GM18858 (cell line): ENCODE measurements at regions not wholly inside any gene's neighbourhood (a gene's known extent, or its start where the extent isn't known, plus 50 kb on each side); places are given as distances from the start of the nearest gene placed in this dataset.

Experiments used
- ATAC-seq: cut with Tn5 transposase; IDR thresholded peaks from one replicate; pipeline ENCODE4 v1.9.1; 2021; ENCODE audit not compliant: unreplicated experiment

GRCh38 chr10:58140691-58141347 lies 126.9 kb downstream of the IPMK start:
- ATAC-seq, result no peak

- ATAC-seq, result no peak
These were observed 127.6 kb downstream of the IPMK start for GRCh38 chr10:58140054-58140453.

DNA sequence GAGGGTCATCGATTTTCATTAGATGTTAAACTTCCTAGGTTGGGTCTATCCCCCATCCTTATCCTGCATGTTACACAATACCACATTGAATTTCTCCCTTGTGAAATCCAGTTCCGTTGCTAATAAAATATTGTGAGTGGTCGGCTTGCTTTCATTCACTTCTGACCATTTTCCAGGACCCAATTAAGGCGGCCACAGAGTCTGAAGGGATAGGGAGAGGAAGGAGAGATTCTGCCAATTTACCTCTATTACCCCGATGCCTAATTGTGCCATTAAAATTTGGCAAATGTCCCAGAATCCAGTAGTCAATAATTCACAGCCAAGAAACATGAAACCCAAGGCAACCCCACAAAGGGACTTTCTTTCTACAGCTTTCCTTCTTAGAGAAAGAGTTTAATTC lies 129.9 kb downstream of the IPMK start:
- ATAC-seq, result no peak

DNA sequence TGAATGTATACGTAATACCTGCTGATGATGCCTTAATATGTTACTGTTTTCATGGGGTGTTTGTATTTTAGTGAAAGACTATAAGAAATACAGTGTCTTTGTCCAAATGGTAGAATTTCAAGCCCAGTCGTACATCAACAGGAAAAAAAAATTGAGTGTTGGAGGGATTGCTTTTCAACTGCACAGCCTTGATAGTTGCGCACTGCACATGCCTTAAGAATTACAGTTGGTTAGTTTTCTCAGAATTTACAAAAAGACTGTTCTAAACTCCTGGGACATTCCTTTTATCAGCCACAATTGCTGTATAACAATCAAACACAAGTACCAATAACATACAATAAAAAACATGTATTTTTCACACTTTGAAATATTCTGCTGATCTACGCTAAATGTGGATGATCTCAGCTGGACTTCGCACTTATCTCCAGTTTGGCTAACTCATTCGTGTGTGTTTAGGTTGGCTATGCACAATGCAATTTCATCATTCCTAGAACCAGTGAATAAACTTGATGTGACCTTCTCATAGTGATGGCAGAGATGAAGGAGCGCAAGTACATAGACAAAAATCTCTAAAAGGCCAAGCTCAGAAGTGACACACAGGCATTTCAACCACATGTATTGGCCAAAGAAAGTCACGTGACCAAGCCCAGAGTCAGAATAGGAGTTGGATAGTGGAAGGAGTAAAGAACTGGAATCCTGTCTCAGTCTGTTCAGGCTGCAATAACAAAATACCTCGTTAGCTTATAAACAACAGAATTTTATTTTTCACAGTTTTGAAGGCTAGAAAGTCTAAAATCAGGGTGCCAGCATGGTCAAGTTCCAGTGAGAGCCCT lies 152.3 kb downstream of the IPMK start:
- no peak for ATAC-seq

GRCh38 chr10:58109731-58110130 lies 158.0 kb downstream of the IPMK start:
- no peak for ATAC-seq

GRCh38 chr10:58107506-58107905 lies 160.2 kb downstream of the IPMK start:
- ATAC-seq, result no peak

DNA sequence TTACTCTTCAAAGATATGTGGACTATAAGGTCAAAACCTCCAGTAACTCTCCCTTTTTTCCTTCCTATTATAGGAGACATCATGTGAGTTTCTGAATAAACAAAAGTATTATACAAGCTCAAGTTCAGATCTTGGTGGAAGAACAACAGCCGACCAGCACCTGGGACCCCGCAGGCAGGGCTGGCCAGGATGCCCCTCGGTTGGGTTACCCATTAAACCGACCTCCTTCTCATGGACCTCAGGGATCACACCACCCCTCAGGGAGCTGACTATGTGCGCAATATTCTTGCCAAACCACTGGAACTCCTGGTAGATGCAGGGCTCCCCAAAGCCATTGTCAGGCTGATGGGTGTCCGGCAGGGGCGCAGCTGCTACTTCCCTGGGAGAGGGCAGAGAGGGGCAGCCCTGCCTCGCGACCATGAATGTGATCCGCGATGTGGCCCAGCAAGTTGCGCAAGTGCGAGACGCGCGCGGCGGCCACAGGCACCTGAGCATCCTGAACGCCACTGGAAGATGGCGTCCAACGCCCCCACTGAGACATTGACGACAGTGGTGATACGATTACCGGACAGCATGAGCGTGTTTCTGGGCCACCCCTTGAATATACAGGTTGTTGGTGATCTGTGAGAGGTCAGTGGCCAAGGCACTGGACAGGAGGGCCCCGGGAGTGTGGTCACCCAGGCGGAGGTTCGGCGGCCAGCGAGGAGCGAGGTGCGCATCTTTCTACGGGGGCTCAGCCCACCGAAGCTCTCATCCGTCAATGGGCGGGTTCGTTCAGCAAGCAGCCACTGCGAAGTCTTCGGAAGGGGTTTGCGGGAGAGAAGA lies 161.3 kb downstream of the IPMK start:
- ATAC-seq, result no peak

GRCh38 chr10:58104351-58104751 lies 163.3 kb downstream of the IPMK start:
- ATAC-seq, result no peak

- no peak for ATAC-seq
These were observed 164.8 kb downstream of the IPMK start for GRCh38 chr10:58102897-58103296.

DNA sequence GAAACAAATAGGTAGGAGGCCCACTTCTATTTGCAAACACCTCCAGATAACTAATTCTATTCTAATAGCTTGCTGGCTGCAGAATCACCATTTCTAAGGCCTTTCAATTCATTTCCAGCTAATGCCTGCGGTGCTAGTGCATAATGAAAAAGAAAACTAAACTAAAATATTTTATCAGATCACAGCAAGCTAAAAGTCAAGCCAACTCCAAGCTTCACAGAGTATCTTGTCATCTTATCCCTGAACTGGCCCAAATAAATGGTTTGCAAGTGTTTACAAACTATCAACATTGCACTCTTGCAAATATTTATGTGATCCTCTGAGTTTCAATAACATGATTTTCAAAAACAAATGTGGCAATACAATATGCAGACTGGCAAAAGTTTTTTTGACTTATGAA lies 166.0 kb downstream of the IPMK start:
- no peak for ATAC-seq

DNA sequence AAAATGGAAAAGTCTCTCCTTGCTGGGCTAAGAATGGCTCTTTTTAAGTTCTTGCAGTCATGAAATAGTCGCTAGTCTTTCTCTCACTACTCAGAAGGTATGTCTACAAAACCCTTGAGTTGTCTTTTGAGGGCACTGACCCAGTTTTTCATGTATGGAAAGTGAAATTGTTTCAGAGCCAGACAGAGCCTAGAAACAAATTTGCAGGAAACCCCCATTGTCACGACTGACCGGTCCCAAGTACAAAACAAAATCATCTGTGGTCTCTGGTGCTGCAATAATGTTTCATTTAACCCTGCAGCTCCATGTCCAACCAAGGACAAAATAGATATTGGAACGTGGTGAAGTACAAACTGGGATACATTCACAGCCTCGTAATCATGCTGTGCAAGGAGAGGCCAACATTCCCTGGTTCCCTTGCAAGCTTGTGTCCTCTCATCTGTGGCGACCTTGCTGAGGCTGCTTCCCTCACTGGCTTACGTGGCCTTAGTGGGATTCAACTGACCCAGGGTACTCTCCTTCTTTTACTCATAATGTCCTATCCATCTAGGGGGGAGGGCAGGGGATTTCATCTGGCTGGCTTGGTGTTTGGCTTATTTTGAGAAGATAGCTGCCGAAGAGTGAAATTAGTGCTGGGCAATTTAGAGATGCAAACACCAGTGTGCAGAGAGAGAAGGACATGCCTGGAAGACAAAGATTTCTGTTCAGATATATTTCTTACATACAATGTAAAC lies 172.5 kb downstream of the IPMK start:
- no peak for ATAC-seq

- no peak for ATAC-seq
These were observed 175.8 kb downstream of the IPMK start for GRCh38 chr10:58091886-58092285.

- ATAC-seq, result no peak
These were observed 178.0 kb downstream of the IPMK start for GRCh38 chr10:58089739-58090138.

DNA sequence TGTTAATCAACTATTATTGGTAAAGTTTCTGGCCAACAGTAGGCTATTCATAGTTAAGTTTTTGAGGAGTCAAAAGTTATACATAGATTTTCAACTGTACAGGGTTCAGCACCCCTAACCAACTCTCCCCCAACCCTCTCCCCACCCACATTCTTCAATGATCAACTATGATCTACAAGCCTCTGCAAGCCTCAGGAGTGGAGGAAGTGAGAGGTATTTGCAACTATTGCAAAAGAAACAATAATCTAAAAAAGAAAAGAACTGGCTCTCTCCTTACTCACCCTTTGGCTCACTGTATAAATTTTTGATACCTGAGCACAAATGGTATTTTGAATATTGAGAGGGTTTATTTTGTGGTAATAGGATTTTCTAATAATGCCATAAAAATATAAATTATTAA lies 179.8 kb downstream of the IPMK start:
- no peak for ATAC-seq

DNA sequence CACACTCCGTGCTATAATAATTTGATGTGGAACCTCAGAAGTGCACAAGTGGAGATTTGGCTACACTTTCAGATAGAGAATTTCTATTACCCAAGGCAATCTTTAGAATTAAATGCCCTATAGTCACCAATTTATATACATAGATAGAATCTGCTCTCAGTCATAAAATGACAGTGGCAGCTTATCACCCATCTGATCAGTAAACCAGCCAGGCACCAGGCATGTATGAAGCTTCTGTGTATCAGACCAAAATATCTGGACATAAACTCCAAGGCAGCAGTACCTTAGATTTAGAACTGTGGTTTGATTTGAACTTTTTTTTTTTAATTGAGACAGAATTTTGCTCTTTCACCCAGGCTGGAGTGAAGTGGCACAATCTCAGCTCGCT lies 180.9 kb downstream of the IPMK start:
- ATAC-seq, result no peak

DNA sequence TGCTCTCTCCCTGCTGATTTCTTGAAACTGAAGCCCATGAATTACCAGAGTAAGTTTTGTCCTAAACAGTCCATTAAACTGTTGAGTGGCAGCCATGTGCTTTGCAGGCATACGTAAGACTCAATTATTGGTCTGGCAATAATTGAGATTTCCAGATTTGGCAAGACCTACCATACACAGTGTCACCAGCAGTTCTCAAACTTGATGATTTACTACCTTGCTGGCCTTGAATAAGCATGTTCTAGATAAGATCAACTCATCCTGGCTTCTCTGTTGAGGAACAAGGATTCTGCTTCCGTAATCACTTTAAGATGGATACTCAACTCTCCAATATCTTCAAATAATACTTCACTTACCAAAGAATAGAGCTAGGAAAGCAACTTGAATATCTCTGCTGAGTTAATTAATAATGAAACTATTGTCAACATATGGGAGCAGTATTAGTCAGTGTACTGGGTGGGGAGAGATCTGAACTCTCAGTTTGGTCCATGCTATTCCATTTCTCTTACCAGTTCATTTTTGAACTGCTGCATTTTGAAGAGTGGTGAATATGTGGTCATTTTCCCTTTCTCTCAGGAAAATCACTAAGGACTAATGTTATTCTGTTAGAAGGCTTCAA lies 181.4 kb downstream of the IPMK start:
- ATAC-seq, result no peak

GRCh38 chr10:58082248-58082647 lies 185.4 kb downstream of the IPMK start:
- ATAC-seq, result no peak

DNA sequence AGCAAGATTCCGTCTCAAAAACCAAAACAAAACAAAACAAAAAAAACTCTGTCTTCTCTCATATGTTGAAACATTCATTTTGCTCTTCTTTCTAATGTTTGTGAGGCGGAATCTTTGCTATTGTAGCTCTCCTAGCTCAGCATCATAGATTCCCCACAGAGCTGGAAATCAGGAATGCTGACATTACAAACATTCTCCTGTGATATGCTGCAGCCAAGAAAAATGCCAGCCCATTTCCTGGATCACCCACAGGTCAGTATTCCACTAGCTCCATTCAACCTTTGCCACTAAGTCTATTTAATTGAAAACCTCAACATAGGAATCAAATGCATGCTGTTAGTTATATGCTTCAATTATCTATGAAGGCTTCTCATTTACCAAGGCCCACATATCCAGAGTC lies 186.3 kb downstream of the IPMK start:
- no peak for ATAC-seq

- ATAC-seq, result no peak
These were observed 188.2 kb downstream of the IPMK start for GRCh38 chr10:58079461-58079860.

DNA sequence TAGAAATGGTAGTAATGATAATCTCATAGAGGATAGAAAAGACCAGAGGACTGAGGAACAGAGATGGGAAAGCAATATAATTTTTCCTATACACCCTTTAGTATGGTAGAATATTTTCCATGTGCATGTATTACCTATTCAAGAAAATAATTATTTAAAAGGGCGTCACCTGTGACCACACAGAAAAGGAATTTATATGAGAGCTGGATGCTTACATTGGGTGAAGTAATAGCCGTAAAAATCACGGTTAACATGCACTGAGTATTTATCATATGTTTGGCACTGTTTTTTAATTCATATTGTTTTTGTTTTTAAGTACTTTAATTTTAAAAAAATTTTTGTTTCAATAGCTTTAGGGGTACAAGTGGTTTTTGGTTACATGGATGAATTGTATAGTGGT lies 195.1 kb downstream of the IPMK start:
- no peak for ATAC-seq

GRCh38 chr10:58070956-58071355 lies 196.7 kb downstream of the IPMK start:
- no peak for ATAC-seq
